ENCODE measurements at regions not wholly inside any gene's neighbourhood (a gene's known extent, or its start where the extent isn't known, plus 50 kb on each side); places are given as distances from the start of the nearest gene placed in this dataset.

DNA sequence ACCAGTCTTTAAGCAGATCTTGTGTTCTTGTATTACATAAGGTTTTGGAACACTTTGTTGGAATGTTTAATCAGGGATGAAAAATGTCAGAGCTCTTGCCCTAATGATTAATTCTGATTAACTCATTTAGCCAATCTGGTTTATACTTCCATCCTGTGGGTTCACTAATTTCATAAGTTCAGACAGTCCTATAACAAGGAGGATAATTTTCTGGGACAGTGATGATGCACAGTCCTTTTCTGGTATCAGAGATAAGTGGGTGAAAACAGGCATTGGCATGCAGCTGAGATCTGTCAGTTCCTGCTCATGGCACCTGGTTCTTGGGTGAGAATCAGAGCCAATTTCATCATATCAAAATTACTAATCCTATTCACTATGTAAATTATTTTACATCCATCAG, 125.0 kb upstream of the LAMA2 start:
- POLR2A ChIA-PET (ENCODE audit: unreplicated experiment) = no interaction called here
- in situ Hi-C loops (cut with MboI; ENCODE audit: low sequenced_read_pairs) = no loop called here

More for the DNA sequence above, 125.0 kb upstream of the LAMA2 start:
- H3K9me1 ChIP-seq (ENCODE audit: insufficient read depth, low read length) = no peaks in the 10 kb centered on the region
- BruUV-seq (replicated peaks) = no TSS peak
- CTCF ChIA-PET = no interaction called here
- H3K4me3 ChIP-seq (ENCODE audit: insufficient read depth, low read depth, low read length) = no peak overlapping the region
- no peak overlapping the region for H3K27ac ChIP-seq (ENCODE audit: insufficient read depth, low read length)
- H2BK15ac ChIP-seq (ENCODE audit: low read depth, low read length) = no peak overlapping the region
- no peak overlapping the region for H3K18ac ChIP-seq (ENCODE audit: low read depth, low read length)
- H3K23ac ChIP-seq (ENCODE audit: low read depth, low read length) = no peak overlapping the region
- no peaks in the 10 kb centered on the region for H3K4me1 ChIP-seq (ENCODE audit: control insufficient read depth, insufficient read depth, low read length)
- no peak overlapping the region for H2BK20ac ChIP-seq (ENCODE audit: low read depth, low read length)
- no peak overlapping the region for H2AK9ac ChIP-seq (replicated peaks; ENCODE audit: low read depth, low read length, poor library complexity)
- no peak overlapping the region for H2AFZ ChIP-seq (replicated peaks; ENCODE audit: low read length, poor library complexity)
- H4K91ac ChIP-seq (ENCODE audit: insufficient read depth, low read depth, low read length) = no peak overlapping the region
- no peak overlapping the region for H4K8ac ChIP-seq (ENCODE audit: low read depth in 2 of 2, low read length in 2 of 2)
- TF ChIP-seq, protein P1, sequence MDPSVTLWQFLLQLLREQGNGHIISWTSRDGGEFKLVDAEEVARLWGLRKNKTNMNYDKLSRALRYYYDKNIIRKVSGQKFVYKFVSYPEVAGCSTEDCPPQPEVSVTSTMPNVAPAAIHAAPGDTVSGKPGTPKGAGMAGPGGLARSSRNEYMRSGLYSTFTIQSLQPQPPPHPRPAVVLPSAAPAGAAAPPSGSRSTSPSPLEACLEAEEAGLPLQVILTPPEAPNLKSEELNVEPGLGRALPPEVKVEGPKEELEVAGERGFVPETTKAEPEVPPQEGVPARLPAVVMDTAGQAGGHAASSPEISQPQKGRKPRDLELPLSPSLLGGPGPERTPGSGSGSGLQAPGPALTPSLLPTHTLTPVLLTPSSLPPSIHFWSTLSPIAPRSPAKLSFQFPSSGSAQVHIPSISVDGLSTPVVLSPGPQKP (IDR thresholded peaks at IDR 0.05; ENCODE audit: borderline replicate concordance, low read depth, low read length) = no peak
- no peak for TF ChIP-seq MXI1 (IDR thresholded peaks at IDR 0.05; ENCODE audit: borderline replicate concordance, low read depth, low read length)
- TF ChIP-seq, protein P2, sequence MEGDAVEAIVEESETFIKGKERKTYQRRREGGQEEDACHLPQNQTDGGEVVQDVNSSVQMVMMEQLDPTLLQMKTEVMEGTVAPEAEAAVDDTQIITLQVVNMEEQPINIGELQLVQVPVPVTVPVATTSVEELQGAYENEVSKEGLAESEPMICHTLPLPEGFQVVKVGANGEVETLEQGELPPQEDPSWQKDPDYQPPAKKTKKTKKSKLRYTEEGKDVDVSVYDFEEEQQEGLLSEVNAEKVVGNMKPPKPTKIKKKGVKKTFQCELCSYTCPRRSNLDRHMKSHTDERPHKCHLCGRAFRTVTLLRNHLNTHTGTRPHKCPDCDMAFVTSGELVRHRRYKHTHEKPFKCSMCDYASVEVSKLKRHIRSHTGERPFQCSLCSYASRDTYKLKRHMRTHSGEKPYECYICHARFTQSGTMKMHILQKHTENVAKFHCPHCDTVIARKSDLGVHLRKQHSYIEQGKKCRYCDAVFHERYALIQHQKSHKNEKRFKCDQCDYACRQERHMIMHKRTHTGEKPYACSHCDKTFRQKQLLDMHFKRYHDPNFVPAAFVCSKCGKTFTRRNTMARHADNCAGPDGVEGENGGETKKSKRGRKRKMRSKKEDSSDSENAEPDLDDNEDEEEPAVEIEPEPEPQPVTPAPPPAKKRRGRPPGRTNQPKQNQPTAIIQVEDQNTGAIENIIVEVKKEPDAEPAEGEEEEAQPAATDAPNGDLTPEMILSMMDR (conservative IDR thresholded peaks at IDR 0.05; ENCODE audit: low read depth, low read length) = no peak
- no peak overlapping the region for H3K4me2 ChIP-seq (ENCODE audit: low read depth, low read length)
- no peaks in the 10 kb centered on the region for H3K79me1 ChIP-seq (ENCODE audit: low read depth in 1 of 2, low read length in 2 of 2)
- no peak overlapping the region for H3K56ac ChIP-seq (ENCODE audit: extremely low read depth, insufficient read depth, low read length)
- no peaks in the 10 kb centered on the region for H4K20me1 ChIP-seq (ENCODE audit: insufficient read depth, low read length)
- H3K14ac ChIP-seq (replicated peaks; ENCODE audit: low read depth, low read length) = no peak overlapping the region
- ATAC-seq (ENCODE audit: low read depth) (no peak), DNase-seq (no peak)
- no peak overlapping the region for H4K5ac ChIP-seq (ENCODE audit: low read depth, low read length)
- H3K4ac ChIP-seq (ENCODE audit: low read depth, low read length) = no peak overlapping the region
- H2AK5ac ChIP-seq (ENCODE audit: low read depth, low read length) = no peak overlapping the region
- intact Hi-C loops (cut with micrococcal nuclease) = loop anchor here (10.0 kb wide), 1 partner anchor 817 kb away; no protein-coding TSS in a partner anchor
- no peak overlapping the region for H3K9ac ChIP-seq (ENCODE audit: low read depth, low read length)
- dilution Hi-C loops (cut with HindIII; ENCODE audit: low sequenced_read_pairs, unreplicated experiment) = no loop called here
- H3K36me3 ChIP-seq (ENCODE audit: control insufficient read depth, insufficient read depth, low read length) = no peaks in the 10 kb centered on the region
- H3K9me3 ChIP-seq (ENCODE audit: control insufficient read depth, insufficient read depth, low read length) = no peaks in the 10 kb centered on the region
- H2BK120ac ChIP-seq (ENCODE audit: low read depth, low read length) = no peak overlapping the region
- no peak overlapping the region for H2BK5ac ChIP-seq (ENCODE audit: low read depth, low read length, poor library complexity, severe bottlenecking)
- H3K27me3 ChIP-seq (ENCODE audit: control insufficient read depth, insufficient read depth, low read length) = no peaks in the 10 kb centered on the region; the same call in 1 of the 2 replicates
